DOHH2 (cell line): ENCODE measurements at regions not wholly inside any gene's neighbourhood (a gene's known extent, or its start where the extent isn't known, plus 50 kb on each side); places are given as distances from the start of the nearest gene placed in this dataset.
"Not testable (repeated sequence)": the region's sequence is repeated elsewhere in the genome, so short reads cannot be mapped to it uniquely, and the experiment has no call there.

ENCODE experiments used
- CTCF ChIP-seq: fragments of 200-600 bp; sonication (generic); IDR thresholded peaks from one replicate; pipeline ENCODE4 v1.5.1; 2014; ENCODE audit warnings: antibody characterized with exemption, mild to moderate bottlenecking, low read depth, low read length; ENCODE audit not compliant: poor library complexity, severe bottlenecking
- EZH2phosphoT487 ChIP-seq: fragments of 200-600 bp; sonication (generic); IDR thresholded peaks from 2 replicates; pipeline ENCODE4 v1.6.1; 2017; ENCODE audit warnings: borderline replicate concordance, mild to moderate bottlenecking, antibody characterized with exemption, low read length, moderate library complexity, mixed read lengths

GRCh38 chr5:57356850-57357249 is 125.8 kb downstream of the ACTBL2 start:
- TF ChIP-seq CTCF, EZH2phosphoT487: not testable (repeated sequence)
